ENCODE measurements at regions not wholly inside any gene's neighbourhood (a gene's known extent, or its start where the extent isn't known, plus 50 kb on each side); places are given as distances from the start of the nearest gene placed in this dataset.

DNA sequence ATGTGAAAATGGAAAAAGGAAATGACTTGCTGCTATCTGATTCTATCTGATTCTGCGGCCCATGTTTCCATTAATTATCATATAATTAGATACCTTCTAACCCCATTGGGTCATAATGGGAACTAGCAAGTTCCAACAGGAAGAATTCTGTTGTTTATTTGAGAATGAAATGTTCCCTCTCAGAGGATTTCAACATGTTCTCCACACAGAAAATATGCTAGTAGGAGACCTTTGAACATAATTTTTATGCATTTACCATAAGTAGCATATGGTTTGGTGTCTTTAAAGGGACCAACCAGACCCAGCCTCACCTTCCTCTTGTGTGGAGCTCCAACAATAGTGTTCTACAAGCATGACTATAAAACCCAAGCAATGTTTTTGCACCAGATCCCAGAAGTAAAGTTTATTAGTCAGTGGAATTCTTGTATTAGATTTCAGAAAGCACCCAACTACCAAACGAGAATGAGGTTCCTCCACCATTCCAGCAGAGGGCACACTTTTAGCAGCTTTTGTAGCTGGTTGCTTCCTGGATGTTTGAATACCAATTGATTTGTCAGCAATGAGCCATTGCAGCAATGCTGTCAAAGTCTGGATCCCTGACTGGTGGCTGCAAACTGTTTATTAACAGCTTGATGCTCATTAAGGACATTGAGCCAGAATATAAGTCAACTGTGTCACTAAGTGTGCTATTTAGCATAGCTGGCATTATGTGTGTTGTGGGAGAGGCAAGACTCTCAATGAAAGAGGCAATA lies 143.6 kb upstream of the GJE1 start:
- Histone ChIP-seq H3K27ac (no peak overlapping the region), H3K36me3 (no peaks in the 10 kb centered on the region), H3K4me1 (no peaks in the 10 kb centered on the region), H3K27me3 (no peaks in the 10 kb centered on the region), H3K4me3 (no peak overlapping the region), H3K9me3 (no peaks in the 10 kb centered on the region)
- TF ChIP-seq, protein P1, sequence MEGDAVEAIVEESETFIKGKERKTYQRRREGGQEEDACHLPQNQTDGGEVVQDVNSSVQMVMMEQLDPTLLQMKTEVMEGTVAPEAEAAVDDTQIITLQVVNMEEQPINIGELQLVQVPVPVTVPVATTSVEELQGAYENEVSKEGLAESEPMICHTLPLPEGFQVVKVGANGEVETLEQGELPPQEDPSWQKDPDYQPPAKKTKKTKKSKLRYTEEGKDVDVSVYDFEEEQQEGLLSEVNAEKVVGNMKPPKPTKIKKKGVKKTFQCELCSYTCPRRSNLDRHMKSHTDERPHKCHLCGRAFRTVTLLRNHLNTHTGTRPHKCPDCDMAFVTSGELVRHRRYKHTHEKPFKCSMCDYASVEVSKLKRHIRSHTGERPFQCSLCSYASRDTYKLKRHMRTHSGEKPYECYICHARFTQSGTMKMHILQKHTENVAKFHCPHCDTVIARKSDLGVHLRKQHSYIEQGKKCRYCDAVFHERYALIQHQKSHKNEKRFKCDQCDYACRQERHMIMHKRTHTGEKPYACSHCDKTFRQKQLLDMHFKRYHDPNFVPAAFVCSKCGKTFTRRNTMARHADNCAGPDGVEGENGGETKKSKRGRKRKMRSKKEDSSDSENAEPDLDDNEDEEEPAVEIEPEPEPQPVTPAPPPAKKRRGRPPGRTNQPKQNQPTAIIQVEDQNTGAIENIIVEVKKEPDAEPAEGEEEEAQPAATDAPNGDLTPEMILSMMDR (IDR thresholded peaks at IDR 0.05) = peak in 4 of 6 experiments; percentile 35 to 70 (median 56)
- no peak for TF ChIP-seq POLR2A (IDR thresholded peaks at IDR 0.05)
- DNase-seq = peak in 1 of 3 donors; percentile 61

DNA sequence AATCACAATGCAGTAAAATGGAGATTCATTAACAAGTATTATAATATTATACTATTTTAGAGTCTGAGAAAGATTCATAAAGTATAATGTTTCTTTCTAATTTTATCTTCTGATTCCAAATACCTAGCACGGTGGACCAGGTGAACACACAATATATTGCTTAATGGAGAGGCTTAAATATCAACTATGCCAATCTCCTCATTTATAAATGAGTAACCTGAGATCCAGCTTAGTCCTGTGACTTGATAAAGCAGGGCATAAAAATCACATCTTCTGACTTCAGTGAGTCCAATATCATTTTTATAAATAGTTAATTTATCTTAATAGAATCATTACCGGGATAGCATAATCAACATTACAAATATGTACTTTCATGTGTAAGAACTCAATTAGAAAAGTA lies 144.4 kb upstream of the GJE1 start:
- Histone ChIP-seq H3K27me3 (no peaks in the 10 kb centered on the region), H3K27ac (no peak overlapping the region), H3K9me3 (no peaks in the 10 kb centered on the region), H3K36me3 (no peaks in the 10 kb centered on the region), H3K4me1 (no peaks in the 10 kb centered on the region), H3K4me3 (no peak overlapping the region)
- no peak for DNase-seq
- no peak for TF ChIP-seq POLR2A (IDR thresholded peaks at IDR 0.05)
- TF ChIP-seq, protein P1 (IDR thresholded peaks at IDR 0.05) = no peak

DNA sequence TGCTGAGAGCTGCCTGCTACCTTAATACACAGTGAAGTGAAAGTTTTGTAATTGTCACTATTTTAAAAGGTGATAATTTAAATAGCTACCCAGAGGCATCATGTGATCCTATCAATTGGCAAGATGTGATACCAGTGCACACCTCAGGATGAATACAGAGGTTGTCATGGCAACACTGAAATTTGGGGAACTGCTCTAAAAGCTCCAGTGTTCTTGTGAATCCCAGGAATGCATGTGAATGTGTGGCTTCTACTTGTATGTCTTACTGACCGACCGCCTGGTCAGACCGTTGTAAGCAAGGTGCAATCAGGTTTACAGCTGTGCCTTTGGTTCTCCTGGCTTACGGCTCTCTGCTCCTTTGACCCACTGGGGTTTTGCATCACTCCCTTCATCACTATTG lies 146.3 kb upstream of the GJE1 start:
- H3K36me3 ChIP-seq = no peaks in the 10 kb centered on the region
- no peaks in the 10 kb centered on the region for H3K27me3 ChIP-seq
- no peak for DNase-seq
- no peaks in the 10 kb centered on the region for H3K9me3 ChIP-seq
- H3K4me3 ChIP-seq = no peak overlapping the region
- H3K4me1 ChIP-seq = no peaks in the 10 kb centered on the region
- TF ChIP-seq, protein P1 (IDR thresholded peaks at IDR 0.05) = no peak
- no peak for TF ChIP-seq POLR2A (IDR thresholded peaks at IDR 0.05)
- no peak overlapping the region for H3K27ac ChIP-seq

DNA sequence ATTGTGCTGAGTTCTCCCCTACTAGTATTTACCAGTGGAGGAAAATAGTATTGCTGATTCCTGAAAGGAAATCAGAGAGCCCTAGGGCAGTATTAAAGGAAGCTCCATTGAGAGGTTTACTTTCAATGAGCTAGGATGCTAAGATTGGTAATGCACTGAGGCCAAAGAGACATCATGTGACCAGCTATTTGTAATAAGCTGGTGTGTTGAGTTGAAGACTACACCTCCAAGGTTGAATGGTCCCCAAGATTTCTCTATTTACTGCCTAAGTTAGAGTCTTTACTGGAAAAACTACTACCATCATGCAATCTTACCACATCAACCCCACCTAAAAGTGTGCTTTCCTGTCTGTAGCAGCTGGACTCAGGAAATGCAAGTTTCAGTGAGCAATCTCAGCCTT lies 151.5 kb upstream of the GJE1 start:
- Histone ChIP-seq H3K4me1 (no peaks in the 10 kb centered on the region), H3K4me3 (no peak overlapping the region), H3K27me3 (no peaks in the 10 kb centered on the region), H3K36me3 (no peaks in the 10 kb centered on the region), H3K27ac (no peak overlapping the region), H3K9me3 (no peaks in the 10 kb centered on the region)
- TF ChIP-seq, protein P1 (IDR thresholded peaks at IDR 0.05) = no peak
- no peak for TF ChIP-seq POLR2A (IDR thresholded peaks at IDR 0.05)
- DNase-seq = no peak

DNA sequence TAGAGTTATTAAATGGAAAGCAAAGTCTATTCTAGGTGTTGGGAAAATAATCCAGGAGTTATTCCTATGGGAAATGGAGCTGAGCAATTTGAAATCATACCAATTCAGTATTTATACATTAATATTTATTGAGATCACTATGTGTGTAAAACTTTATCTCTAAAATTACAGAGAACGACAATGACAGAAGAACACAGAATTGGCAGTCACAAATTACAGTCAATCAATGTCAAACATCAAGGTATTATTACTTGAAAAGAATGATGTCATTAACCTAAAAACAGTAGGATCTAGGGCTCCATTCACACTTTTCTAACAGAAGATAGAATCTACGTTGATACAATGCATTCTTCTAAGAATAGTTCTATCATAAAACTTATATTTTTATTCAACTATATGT lies 154.9 kb upstream of the GJE1 start:
- Histone ChIP-seq H3K27ac (no peak overlapping the region), H3K27me3 (no peaks in the 10 kb centered on the region)

More for the DNA sequence above, 154.9 kb upstream of the GJE1 start:
- Histone ChIP-seq H3K36me3 (no peaks in the 10 kb centered on the region), H3K9me3 (no peaks in the 10 kb centered on the region), H3K4me1 (no peaks in the 10 kb centered on the region), H3K4me3 (no peak overlapping the region)
- no peak for DNase-seq
- TF ChIP-seq, protein P1 (IDR thresholded peaks at IDR 0.05) = no peak
- TF ChIP-seq POLR2A (IDR thresholded peaks at IDR 0.05) = no peak

Data from Peyer's patch (tissue), 4 donors.